ENCODE measurements at regions not wholly inside any gene's neighbourhood (a gene's known extent, or its start where the extent isn't known, plus 50 kb on each side); places are given as distances from the start of the nearest gene placed in this dataset.

DNA sequence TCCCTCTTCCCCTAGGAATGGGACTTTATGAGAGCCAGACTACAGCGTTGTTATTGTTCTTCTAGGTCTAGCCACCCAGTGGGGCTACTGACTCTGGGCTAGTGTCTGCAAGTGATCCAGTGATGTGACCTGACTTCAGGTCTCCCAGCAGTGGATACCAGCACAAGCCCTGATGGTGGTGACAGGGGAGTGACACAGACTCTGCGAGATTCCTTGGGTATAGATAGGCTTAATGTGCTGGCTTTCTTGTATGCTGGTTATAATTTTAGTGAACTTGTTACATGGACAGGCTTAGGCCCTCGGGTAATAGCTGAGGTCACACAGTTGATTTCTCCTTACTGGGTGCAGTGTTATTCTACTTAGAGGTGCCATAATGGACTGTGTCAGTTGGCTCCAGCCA, 106.9 kb downstream of the TBC1D30 start:
- Histone ChIP-seq H3K9me3 (no peaks in the 10 kb centered on the region), H3K4me1 (ENCODE audit: low read depth) (no peaks in the 10 kb centered on the region), H3K4me3 (no peak overlapping the region), H3K36me3 (ENCODE audit: low read depth) (no peaks in the 10 kb centered on the region)
- TF ChIP-seq, protein P1, sequence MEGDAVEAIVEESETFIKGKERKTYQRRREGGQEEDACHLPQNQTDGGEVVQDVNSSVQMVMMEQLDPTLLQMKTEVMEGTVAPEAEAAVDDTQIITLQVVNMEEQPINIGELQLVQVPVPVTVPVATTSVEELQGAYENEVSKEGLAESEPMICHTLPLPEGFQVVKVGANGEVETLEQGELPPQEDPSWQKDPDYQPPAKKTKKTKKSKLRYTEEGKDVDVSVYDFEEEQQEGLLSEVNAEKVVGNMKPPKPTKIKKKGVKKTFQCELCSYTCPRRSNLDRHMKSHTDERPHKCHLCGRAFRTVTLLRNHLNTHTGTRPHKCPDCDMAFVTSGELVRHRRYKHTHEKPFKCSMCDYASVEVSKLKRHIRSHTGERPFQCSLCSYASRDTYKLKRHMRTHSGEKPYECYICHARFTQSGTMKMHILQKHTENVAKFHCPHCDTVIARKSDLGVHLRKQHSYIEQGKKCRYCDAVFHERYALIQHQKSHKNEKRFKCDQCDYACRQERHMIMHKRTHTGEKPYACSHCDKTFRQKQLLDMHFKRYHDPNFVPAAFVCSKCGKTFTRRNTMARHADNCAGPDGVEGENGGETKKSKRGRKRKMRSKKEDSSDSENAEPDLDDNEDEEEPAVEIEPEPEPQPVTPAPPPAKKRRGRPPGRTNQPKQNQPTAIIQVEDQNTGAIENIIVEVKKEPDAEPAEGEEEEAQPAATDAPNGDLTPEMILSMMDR (IDR thresholded peaks at IDR 0.05), result no peak
- DNase-seq (no peak), ATAC-seq (no peak)
- intact Hi-C loops (cut with DNase I, micrococcal nuclease), result no loop called here

DNA sequence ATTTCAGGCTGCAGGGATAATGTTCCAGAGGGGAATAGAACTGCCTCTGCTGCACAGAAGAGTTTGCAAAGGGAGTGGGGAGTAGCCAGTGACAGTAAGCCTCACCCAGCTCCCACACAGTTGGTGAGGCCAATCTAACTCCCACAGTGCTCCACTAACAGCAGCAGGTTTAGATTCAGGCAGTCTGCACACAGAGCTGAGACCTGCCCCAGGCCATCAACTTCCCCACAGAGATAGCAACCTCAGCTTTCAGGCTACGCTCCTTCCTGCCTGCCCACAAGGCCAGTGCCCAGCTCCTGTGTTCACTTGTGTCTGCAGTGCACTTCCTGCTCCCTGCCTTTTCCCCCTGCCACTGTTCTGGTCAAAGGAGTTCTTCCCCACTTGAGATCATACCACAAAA, 107.5 kb downstream of the TBC1D30 start:
- no peaks in the 10 kb centered on the region for H3K9me3 ChIP-seq
- ATAC-seq (no peak), DNase-seq (no peak)
- no peaks in the 10 kb centered on the region for H3K4me1 ChIP-seq (ENCODE audit: low read depth)
- TF ChIP-seq, protein P1 (IDR thresholded peaks at IDR 0.05), result no peak
- H3K36me3 ChIP-seq (ENCODE audit: low read depth), result no peaks in the 10 kb centered on the region
- no peak overlapping the region for H3K4me3 ChIP-seq
- intact Hi-C loops (cut with DNase I, micrococcal nuclease), result no loop called here

DNA sequence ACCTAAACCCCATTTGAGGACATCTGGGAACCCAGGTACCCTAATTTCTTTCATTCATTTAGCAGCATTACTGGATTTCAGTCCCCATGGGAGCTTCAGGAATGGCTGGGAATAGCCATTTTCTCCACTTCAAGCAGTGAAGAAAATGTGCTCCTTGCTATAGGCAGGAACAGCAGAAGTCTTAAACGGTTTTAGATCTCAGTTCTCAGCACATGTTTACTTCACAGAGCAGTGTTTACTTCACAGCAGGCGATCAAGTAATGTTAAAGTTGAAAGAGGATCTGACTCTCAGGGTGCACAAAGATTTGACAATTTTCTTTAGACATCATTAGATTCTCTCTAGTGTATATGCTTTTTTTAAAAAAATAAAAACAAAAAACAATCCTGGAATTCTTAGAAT, 109.3 kb downstream of the TBC1D30 start:
- no peak for DNase-seq
- no peaks in the 10 kb centered on the region for H3K4me1 ChIP-seq (ENCODE audit: low read depth)
- intact Hi-C loops (cut with DNase I, micrococcal nuclease), result no loop called here
- no peaks in the 10 kb centered on the region for H3K36me3 ChIP-seq (ENCODE audit: low read depth)
- no peaks in the 10 kb centered on the region for H3K9me3 ChIP-seq
- TF ChIP-seq, protein P1 (IDR thresholded peaks at IDR 0.05), result no peak
- ATAC-seq, result no peak
- no peak overlapping the region for H3K4me3 ChIP-seq

GRCh38 chr12:64937452-64937851, 113.0 kb downstream of the TBC1D30 start:
- no peaks in the 10 kb centered on the region for H3K4me1 ChIP-seq (ENCODE audit: low read depth)
- no peak overlapping the region for H3K4me3 ChIP-seq
- H3K36me3 ChIP-seq (ENCODE audit: low read depth), result no peaks in the 10 kb centered on the region
- no peak for DNase-seq
- no peak for ATAC-seq
- TF ChIP-seq, protein P1 (IDR thresholded peaks at IDR 0.05), result no peak
- intact Hi-C loops (cut with DNase I, micrococcal nuclease), result no loop called here
- no peaks in the 10 kb centered on the region for H3K9me3 ChIP-seq

DNA sequence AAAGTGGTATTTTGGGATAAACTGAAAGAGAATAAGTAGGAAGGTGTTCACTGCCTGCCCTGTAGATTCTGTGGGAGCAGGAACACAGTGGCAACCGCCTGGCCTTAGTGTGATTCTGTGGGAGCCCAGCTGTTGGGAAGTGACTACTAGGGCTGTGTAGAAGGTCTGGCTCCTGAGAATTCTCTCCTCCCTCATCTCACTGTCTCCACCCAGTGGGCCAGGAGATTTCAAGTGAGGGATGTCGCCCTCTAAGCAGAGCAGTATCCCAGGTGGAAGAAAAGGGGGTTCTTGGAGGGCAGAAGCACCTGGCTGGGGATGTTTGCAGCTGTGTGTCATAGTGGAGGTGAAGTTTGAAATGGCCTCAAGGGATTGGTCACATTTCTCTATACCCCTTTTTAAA, 113.7 kb downstream of the TBC1D30 start:
- no peaks in the 10 kb centered on the region for H3K4me1 ChIP-seq (ENCODE audit: low read depth)
- no peaks in the 10 kb centered on the region for H3K9me3 ChIP-seq
- TF ChIP-seq, protein P1 (IDR thresholded peaks at IDR 0.05), result no peak
- no peak overlapping the region for H3K4me3 ChIP-seq
- DNase-seq (no peak), ATAC-seq (no peak)
- intact Hi-C loops (cut with DNase I, micrococcal nuclease), result no loop called here
- no peaks in the 10 kb centered on the region for H3K36me3 ChIP-seq (ENCODE audit: low read depth)

- Histone ChIP-seq H3K4me3 (no peak overlapping the region), H3K36me3 (ENCODE audit: low read depth) (no peaks in the 10 kb centered on the region), H3K4me1 (ENCODE audit: low read depth) (no peaks in the 10 kb centered on the region), H3K9me3 (no peaks in the 10 kb centered on the region)
- DNase-seq (no peak), ATAC-seq (no peak)
- intact Hi-C loops (cut with DNase I, micrococcal nuclease), result no loop called here
- TF ChIP-seq, protein P1 (IDR thresholded peaks at IDR 0.05), result no peak
Measured at GRCh38 chr12:64943686-64944085, 119.2 kb downstream of the TBC1D30 start.

All from mucosa of descending colon (tissue), 3 donors.